ENCODE measurements at regions not wholly inside any gene's neighbourhood (a gene's known extent, or its start where the extent isn't known, plus 50 kb on each side); places are given as distances from the start of the nearest gene placed in this dataset.

DNA sequence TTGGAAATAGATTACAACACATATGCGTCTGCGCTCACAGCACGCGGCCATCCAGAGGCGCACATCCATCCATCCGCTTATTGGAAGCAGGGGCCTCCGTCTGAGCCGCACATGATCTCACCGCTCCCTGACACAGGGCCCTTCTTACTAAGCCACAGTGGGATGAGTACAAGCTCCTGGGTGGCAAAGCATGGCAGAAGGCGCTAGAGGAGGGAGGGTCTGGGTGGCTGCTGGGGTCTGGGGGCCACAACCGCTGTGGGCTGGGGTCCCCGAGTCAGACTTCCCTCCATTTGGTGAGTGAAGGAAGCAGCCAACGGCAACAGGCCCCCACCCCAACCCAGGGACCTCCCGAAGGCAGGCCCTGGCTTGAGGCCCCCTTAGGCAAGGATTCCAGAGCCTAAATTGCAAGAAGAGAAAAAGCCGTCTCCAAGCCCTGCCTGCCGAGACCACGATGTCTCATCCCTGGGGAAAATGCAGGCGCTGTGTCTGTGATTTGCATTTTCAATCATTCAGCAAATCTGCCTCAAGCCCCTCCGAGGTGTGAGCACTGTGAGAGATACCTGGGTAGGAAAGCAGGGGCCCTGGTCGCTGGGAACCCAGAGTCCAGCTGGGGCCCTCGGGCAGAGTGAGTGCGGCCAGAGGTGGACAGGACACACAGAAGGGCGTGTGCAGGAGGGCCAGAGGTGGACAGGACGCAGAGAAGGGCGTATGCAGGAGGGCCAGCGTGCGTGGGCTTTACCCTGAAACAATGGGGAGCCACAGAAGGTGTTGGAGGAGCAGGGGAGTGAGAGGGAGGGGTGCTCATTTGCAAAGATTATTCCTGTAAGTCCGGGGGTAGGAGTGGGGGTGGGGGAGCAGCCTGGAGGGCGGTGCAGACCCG lies 135.7 kb downstream of the OLFM1 start:
- DNase-seq (ENCODE audit: low read depth), result no peak
- H3K4me3 ChIP-seq (ENCODE audit: low read depth, low read length), result no peak overlapping the region
- TF ChIP-seq, protein P1, sequence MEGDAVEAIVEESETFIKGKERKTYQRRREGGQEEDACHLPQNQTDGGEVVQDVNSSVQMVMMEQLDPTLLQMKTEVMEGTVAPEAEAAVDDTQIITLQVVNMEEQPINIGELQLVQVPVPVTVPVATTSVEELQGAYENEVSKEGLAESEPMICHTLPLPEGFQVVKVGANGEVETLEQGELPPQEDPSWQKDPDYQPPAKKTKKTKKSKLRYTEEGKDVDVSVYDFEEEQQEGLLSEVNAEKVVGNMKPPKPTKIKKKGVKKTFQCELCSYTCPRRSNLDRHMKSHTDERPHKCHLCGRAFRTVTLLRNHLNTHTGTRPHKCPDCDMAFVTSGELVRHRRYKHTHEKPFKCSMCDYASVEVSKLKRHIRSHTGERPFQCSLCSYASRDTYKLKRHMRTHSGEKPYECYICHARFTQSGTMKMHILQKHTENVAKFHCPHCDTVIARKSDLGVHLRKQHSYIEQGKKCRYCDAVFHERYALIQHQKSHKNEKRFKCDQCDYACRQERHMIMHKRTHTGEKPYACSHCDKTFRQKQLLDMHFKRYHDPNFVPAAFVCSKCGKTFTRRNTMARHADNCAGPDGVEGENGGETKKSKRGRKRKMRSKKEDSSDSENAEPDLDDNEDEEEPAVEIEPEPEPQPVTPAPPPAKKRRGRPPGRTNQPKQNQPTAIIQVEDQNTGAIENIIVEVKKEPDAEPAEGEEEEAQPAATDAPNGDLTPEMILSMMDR (IDR thresholded peaks at IDR 0.05; ENCODE audit: insufficient read depth, low read depth, low read length), result no peak

DNA sequence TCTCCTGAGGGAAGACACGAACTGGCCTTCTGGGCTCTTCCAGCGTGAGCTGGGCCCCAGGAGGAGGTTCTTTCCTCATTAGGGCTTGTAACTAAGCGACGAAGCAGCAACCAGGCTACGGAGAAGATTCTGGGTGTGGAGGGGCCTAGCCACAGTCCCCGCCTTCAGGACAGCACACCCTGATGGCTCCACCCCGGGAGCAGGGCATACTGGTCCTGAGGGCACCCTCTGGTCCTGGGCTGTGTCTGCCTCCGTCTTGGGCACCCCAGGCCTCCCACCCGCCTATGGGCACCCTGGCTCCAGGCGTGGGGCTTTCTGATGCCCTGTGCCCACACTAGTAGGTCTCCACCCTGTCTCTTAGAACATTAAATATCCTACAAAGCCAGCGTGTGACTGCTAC lies 136.4 kb downstream of the OLFM1 start:
- TF ChIP-seq, protein P1 (IDR thresholded peaks at IDR 0.05; ENCODE audit: insufficient read depth, low read depth, low read length), result no peak
- no peak for DNase-seq (ENCODE audit: low read depth)
- H3K4me3 ChIP-seq (ENCODE audit: low read depth, low read length), result no peak overlapping the region

DNA sequence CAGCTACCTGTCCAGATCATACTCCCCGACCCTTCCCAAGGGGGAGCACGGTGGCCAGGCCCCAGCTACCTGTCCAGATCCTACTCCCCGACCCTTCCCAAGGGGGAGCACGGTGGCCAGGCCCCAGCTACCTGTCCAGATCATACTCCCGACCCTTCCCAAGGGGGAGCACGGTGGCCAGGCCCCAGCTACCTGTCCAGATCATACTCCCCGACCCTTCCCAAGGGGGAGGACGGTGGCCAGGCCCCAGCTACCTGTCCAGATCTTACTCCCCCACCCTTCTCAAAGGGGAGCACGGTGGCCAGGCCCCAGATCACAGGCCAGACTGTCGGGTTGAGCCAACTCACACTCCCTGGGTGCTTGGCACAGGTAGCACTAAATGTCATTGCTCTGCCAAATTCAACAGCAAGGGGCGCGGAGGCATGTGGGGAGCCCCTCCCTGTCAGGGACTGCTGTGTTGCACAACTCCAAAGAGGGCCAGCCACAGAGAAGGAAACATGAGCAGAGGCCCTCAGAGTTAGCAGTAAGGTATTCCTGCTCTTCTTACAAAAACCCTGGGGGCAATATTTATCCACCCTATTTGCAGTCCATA lies 136.9 kb downstream of the OLFM1 start:
- DNase-seq (ENCODE audit: low read depth), result no peak
- TF ChIP-seq, protein P1 (IDR thresholded peaks at IDR 0.05; ENCODE audit: insufficient read depth, low read depth, low read length), result no peak
- no peak overlapping the region for H3K4me3 ChIP-seq (ENCODE audit: low read depth, low read length)

DNA sequence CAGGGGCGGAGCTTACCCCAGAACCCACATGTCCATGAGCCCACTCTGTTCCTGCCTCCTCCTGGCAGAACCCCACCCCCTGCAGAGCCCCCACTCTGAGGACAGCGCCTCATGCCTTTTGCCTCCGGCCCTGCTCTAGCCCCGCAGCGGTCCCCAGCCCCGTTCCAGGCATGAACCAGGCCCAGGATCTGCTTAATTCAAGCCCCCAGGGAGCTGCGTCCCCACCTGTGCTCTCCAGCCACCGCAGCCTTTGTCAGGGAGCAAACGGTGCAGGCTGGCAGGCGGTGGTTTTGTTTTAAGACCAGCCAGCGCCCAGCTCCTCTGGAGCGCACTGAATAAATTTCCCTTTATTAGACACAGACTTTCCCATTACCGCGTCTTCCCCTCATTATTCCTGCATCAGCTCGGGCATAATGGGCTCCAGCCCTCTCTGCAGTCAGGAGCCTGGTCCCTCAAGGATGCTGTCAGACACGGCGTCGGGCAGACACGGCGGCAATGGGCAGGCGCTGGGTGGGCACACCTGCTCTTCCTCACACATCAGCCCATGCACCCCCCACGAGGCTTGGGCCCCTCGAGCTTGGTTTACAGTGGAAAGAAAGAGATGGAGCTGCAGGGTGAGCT lies 137.6 kb downstream of the OLFM1 start:
- no peak for DNase-seq (ENCODE audit: low read depth)
- H3K4me3 ChIP-seq (ENCODE audit: low read depth, low read length), result no peak overlapping the region
- TF ChIP-seq, protein P1 (IDR thresholded peaks at IDR 0.05; ENCODE audit: insufficient read depth, low read depth, low read length), result no peak

DNA sequence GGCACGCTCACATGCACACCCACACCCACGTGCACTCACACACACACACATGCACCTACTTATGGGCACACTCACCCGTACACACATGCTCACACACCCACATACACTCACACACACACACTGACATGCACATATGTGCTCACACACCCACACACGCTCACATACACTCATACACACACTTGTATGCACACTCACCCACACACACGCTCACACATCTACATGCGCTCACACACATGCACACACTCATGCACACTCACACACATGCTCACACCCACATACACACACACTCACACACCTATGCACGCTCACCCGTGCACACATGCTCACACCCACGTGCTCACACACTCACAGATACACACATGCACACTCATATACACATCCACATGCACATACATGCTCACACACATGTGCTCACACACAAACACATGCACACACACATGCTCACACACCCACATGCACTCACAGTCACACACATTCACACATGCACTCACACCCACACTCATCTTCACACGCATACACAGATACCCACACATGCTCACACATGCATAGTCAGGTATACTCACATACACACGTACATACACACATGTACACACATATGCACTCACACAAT lies 138.3 kb downstream of the OLFM1 start:
- DNase-seq (ENCODE audit: low read depth), result no peak
- TF ChIP-seq, protein P1 (IDR thresholded peaks at IDR 0.05; ENCODE audit: insufficient read depth, low read depth, low read length), result no peak
- no peak overlapping the region for H3K4me3 ChIP-seq (ENCODE audit: low read depth, low read length)

DNA sequence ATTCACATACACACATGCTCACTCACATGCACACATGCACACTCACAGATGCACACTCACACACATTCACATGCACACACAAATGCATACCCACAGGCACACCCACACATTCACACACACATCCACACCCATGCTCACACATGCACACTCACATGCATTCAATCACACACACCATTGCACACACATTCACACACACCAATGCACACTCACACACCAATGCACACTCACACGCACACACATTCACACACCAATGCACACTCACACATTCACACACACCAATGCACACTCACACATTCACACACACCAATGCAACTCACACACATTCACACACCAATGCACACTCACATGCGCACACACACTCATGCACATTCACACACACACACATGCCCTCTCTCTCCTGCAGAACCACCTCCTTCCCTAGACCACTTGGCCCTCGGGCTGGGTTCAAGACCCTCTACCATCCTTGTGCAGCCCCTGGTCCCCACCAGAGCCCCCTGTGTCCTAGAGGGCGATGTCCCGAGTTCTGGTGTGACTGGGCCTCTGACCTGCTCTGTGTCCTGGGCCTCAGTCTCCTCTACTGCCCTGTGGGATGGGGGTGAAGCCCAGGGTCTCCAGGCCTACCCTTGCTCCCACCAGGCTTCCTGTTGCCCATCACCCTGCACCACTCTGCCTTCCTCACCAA lies 139.0 kb downstream of the OLFM1 start:
- H3K4me3 ChIP-seq (ENCODE audit: low read depth, low read length), result no peak overlapping the region
- DNase-seq (ENCODE audit: low read depth), result no peak
- TF ChIP-seq, protein P1 (IDR thresholded peaks at IDR 0.05; ENCODE audit: insufficient read depth, low read depth, low read length), result no peak
